T47D (cell line): ENCODE measurements at regions not wholly inside any gene's neighbourhood (a gene's known extent, or its start where the extent isn't known, plus 50 kb on each side); places are given as distances from the start of the nearest gene placed in this dataset.
"Not testable (repeated sequence)": the region's sequence is repeated elsewhere in the genome, so short reads cannot be mapped to it uniquely, and the experiment has no call there.

Experiments used
- DNase-seq, 2 experiments: peaks; one replicate each; pipeline versions ENCODE4 v3.0.0 to v3.0.0-alpha.2; 2011 to 2012; ENCODE audit warnings: low read depth in 1 of 2, low spot score in 1 of 2
- JUND ChIP-seq: IDR thresholded peaks from 2 replicates; pipeline ENCODE4 v1.6.1; 2012; ENCODE audit warnings: low read depth
- in situ Hi-C: cut with HindIII; loops from 2 replicates; pipeline ENCODE4 v1.10.0; 2016; ENCODE audit warnings: low sequenced_read_pairs, low pct_unique_long_range_greater_than_20kb

DNA sequence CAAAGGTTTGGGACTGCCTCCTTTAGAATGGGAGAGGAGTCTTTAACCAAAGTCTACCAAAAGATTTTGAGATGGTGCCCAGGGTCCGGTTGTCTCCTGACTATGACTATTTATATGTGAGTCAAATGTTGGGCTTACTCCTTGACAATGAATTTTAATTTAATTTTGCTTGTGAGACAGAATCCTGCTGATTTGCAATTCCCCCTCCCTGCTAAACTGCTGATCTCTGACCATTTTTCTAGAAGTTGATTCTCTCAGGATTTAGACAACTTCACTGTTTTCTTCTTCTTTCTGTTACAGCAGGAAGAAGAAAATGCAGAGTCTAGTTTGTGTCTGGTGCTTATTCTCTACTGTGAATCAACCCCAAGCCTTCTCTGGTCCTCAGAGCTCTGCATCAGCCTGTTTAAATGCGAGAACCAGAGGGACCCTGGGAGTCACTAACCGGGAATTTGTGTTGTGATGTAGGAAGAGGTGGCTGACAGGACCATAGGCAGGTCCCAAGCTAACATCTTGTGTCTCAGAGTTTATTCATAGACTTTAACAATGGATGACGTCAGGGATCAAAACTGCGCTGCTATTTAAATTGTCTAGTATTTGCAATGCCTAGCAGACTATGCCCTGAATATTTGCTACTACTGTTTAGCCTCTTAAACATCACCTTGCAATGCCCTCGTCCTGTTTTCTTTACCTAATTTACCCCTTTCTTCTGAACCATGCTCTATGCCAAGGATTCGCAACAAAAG is 124.0 kb upstream of the TAF11L2 start:
- DNase-seq: no peak
- in situ Hi-C loops: no loop called here
- TF ChIP-seq JUND: no peak

DNA sequence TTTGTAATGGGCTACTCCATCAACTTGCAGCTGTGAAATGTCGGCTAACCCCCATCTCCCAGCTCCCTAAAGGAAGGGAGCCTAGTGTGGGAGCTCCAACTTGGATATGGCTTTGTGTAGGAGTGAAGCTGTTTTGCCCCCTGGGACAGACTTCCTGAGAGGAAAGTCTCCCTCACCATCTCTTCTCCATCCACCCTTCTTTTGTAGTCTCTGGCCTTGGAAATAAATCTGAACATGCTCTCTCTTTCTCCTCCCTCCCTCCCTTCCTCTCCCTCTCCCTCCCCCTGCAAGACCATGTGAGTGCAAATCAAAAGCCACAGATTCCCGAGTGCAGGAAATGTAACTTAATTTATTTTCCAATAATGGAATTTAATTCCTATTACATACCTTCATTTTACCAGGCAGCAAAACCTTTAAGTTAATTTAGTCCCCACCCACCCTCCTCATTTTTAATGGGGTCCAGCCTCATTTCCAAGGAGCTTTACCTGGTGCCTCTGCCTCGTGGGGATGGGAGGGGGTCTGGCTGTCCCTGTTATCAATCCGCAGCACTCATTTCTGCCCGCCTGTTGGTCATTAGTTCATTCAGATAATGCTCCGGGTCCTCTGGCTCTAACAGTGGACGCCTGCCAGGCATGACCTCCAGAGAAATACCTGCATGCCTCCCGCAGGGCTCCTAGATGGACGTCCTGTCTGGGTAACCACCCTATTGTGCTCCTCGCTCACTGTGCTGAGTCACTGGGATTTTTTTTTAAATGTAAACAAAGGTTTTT is 122.9 kb upstream of the TAF11L2 start:
- in situ Hi-C loops: no loop called here
- no peak for TF ChIP-seq JUND
- DNase-seq: no peak

DNA sequence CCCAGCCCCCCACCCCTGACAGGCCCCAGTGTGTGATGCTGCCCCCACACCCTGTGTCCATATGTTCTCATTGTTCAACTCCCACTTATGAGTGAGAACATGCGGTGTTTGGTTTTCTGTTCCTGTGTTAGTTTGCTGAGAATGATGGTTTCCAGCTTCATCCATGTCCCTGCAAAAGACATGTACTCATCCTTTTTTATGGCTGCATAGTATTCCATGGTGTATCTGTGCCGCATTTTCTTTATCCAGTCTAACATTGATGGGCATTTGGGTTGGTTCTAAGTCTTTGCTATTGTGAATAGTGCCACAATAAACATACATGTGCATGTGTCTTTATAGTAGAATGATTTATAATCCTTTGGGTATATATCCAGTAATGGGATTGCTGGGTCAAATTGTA is 122.1 kb upstream of the TAF11L2 start:
- in situ Hi-C loops, DNase-seq: not testable (repeated sequence)

DNA sequence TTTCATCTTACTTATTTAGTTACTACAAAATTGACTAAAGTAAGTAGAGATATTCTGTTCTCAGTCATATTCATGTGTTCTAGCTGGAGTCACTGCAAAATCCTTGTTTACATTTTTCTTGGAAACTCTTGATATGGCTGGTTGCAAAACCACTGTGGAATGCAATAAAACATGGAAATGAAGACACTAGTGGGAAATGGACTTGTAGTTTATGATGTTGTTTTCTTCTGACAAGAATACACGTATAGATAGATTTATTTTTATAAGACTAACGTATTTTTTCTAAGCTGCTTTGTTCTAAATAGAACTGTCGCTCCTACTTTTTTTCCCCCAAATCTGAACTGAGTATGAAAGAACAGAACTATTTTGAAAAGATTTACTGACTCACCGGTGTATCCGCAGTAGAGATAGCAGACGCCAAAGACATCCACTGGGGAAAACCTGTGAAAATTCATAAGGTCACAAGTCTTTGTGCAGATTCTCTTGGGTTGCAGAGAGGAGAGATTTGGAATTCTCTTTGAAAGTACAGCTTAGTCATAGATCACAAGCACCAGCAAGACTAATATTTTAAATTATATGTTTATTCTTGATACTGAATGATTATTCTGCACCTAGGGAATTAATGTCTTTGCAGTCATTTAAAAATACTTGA is 119.6 kb upstream of the TAF11L2 start:
- no peak for TF ChIP-seq JUND
- in situ Hi-C loops: no loop called here
- DNase-seq: no peak

DNA sequence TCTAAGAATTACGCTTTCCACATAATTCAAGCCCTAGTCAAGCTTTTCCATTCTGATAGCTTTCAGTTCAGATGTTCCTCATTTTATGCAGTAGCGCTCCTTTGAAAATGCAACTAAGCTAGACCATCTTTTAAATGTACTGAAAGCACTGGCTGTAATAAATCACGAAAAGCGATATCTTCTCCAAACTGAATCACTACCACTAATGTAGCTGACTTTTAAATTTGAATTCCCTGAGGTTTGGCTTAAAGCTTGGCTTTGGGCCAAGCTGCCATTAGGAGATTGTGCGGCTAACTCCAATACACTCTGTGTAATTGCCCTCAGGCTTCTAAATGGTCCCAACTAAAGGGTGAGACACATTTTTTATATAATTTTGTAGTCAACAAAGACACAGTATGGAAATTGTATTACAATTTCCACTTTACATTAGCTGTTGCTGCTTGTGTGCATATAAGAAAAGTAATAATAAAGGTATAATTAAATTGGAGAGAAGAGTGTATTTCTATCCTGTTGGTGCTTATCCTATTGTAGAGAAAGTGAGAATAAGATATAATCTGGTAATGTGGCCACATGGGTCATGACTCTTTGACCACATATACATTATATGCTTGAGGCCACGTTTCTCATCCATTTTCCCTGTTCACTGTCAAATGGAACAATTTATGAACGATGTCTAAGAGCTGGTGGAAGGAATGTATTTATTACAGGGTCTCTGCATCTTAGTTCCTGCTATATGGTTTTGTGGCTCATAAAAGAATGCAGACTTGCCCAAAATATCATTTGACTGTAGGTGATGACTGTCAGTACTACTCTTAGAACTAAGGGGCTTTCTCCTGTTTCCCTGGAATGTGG is 118.7 kb upstream of the TAF11L2 start:
- no peak for DNase-seq
- no peak for TF ChIP-seq JUND
- in situ Hi-C loops: no loop called here

DNA sequence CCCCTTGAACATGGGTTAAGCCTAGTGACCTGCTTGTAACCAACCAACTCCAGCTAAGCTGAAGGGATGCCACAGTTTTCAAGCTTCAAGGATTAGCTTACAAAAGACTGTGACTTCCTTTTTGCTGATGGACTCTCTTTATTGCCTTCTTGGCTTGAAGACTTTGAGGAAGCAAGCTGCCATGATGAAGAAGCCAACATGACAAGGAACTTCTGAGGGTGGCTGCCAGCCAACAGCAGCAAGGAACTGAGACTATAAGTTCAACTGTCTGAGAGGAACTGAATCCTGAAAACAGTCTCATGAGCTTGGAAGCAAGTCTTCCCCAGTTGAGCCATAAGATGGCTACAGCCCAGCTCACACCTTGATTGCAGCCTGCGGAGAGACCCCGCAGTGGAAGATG is 116.1 kb upstream of the TAF11L2 start:
- TF ChIP-seq JUND: no peak
- in situ Hi-C loops: no loop called here
- DNase-seq: no peak

DNA sequence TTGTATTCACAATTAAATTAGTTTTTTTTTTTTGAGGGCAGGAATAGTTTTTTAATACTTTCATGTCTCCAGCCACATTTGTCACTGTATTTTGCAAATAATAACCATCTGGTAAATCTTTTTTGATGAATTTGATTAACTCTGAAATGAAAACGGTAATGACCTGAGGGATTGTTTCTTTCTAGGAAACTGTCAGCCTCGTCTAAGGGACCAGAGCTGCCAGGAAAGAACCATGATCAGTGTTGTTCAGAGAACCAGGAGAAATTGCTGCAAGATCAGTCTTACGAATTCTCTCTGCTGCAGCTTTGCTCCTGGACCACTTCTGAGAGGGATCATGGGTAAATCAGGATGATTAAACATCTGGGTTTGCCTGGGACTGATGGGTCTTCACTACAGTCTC is 114.5 kb upstream of the TAF11L2 start:
- TF ChIP-seq JUND: no peak
- in situ Hi-C loops: no loop called here

DNA sequence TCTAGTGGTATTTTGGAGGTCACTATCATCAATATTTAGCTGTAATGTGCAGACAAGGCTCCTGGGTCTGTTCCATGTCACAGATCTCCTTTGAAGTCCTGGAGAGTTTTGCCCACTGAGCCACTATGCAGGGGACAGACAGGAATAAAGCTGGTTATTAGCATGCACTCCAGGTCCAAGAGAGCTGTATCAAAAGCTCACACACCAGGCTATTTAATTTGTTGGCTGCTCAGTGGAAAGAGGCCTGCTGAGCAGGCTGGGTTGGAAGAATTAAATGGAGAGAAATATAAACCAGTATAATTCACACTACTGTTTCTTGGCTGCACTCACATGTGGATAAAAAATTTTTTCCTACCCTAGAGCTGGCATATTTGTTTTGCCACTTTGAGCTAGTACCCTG is 113.8 kb upstream of the TAF11L2 start:
- in situ Hi-C loops: no loop called here
- DNase-seq: no peak
- no peak for TF ChIP-seq JUND

More for the DNA sequence above, 114.5 kb upstream of the TAF11L2 start:
- DNase-seq: no peak

DNA sequence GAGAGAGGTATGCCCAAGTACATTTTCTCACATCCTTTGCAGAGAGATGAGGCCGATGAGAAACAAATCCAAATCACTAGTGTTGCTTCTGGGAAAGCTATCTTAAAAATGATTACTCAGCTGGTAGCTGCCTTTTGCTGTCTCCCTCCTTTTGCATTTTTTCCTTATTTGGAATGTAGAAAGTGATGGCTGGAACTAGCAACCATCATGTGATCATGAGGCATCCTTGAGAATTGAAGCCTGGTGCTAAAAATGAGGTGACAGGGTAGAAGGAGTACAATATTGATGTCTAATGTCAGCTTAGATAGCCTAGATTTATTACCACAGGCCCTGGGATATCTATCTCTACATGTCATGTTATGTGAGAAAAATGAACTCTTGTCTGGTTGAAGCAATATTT is 109.3 kb upstream of the TAF11L2 start:
- TF ChIP-seq JUND: no peak
- in situ Hi-C loops: no loop called here
- no peak for DNase-seq

DNA sequence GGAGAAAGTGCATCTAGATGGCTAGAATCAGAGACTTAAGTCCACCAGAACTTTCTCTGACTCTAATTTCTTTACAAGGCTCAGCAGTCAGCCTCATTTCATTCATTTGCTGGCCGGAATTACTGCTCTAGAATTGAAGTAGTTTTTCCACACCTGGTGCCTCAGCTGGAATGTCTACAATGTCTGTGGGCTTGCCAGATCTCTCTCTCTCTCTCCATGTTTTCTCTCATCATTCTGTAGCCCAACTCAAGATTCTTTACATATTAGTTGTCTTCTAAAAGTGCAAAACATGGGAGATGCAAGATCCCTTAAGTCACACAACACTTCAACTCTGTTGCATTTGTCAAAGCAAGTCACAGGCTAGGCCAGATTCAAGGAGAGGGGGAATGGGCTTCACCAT is 103.9 kb upstream of the TAF11L2 start:
- in situ Hi-C loops: no loop called here
- no peak for DNase-seq
- no peak for TF ChIP-seq JUND

DNA sequence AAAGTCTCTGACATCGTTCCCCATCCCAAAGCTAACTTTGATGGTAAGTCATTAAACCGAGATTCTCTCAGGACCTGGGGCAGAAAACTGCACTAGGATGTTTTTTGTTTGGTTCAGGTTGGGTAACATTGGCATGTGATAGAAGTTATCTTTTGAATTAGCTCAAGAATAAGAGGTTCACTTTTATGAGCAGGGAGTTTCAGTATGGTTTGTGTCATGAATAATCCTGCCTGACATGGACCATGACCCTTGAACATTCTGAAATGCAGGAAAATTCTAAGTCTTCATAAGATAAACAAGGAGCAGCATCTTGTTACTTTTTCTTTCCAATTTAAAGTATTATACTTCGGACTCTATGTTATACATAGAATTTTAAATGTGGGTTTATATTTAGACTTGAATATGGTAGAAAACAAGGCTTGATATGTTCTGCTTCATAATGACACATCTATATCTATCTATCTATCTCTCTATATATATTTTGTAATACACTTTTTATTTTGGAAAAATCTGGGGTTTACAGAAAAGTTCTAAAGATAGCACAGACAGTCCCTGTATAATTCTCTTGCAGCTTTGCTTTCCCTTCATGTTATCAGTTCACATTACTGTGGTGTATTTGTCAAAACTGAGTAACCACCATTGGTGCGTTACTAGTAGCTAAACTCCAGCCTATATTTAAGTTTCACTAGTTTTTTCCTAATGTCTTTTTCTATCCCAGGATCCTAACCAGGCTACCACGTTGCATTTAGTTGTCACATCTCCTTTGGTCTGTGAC is 102.7 kb upstream of the TAF11L2 start:
- in situ Hi-C loops: no loop called here
- TF ChIP-seq JUND: no peak
- no peak for DNase-seq

DNA sequence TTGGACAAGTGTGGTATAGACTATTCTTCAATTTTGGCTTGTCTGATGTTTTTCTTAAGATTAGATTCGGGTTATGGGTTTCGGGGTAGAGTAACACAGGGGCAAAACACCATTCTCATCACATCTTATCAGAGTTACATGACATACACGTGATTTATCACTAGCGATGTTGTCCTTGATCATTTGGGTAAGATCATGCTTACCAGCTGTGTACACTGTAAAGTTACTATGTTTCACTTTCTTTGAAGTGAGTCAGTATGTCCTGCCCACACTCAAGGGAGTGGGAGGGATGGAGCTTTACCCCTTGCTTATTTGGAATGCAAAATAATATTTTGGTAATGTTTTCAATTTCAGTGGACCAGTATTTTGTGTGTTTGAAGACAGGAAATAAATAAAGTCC is 101.8 kb upstream of the TAF11L2 start:
- in situ Hi-C loops: no loop called here
- DNase-seq: no peak
- no peak for TF ChIP-seq JUND
